Astrocyte of the spinal cord (primary cell): ENCODE measurements at regions not wholly inside any gene's neighbourhood (a gene's known extent, or its start where the extent isn't known, plus 50 kb on each side); places are given as distances from the start of the nearest gene placed in this dataset.

Experiments used
- DNase-seq: peaks from one replicate; pipeline ENCODE4 v3.0.0; 2011; ENCODE audit warnings: low read depth, low spot score
- H3K4me3 ChIP-seq: 2 replicates; pipeline ENCODE4 v1.5.1; 2011; ENCODE audit warnings: low read depth, mild to moderate bottlenecking, low read length, moderate library complexity
- in situ Hi-C: cut with HindIII; loops from 2 replicates; pipeline ENCODE4 v1.10.0; 2017; ENCODE audit warnings: low sequenced_read_pairs
- TF ChIP-seq, protein P1 (sequence below): IDR thresholded peaks from 2 replicates; pipeline ENCODE4 v1.5.1; 2012; ENCODE audit warnings: low read depth, mild to moderate bottlenecking, low read length, inconsistent platforms

DNA sequence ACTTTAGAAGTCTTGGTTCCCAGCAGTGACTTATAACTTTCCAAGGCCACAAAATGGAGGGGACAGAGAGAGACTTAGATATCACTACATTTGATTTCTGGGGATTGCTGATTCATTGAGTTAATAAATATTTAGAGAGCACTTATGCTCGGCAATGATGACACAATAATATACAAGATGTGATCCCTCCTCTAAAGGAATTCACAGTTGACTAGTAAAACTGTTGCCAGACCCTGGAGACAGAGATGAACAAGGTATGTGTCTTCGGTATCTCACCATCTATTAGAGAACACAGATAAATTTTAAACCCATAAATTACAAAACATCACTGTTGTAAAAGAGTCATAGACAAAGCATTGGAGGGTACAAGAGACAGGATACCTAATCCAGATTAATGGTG, 437.5 kb downstream of the FOXO1 start:
- no peak for DNase-seq
- H3K4me3 ChIP-seq = no peak overlapping the region
- TF ChIP-seq, protein P1, sequence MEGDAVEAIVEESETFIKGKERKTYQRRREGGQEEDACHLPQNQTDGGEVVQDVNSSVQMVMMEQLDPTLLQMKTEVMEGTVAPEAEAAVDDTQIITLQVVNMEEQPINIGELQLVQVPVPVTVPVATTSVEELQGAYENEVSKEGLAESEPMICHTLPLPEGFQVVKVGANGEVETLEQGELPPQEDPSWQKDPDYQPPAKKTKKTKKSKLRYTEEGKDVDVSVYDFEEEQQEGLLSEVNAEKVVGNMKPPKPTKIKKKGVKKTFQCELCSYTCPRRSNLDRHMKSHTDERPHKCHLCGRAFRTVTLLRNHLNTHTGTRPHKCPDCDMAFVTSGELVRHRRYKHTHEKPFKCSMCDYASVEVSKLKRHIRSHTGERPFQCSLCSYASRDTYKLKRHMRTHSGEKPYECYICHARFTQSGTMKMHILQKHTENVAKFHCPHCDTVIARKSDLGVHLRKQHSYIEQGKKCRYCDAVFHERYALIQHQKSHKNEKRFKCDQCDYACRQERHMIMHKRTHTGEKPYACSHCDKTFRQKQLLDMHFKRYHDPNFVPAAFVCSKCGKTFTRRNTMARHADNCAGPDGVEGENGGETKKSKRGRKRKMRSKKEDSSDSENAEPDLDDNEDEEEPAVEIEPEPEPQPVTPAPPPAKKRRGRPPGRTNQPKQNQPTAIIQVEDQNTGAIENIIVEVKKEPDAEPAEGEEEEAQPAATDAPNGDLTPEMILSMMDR = no peak
- in situ Hi-C loops = no loop called here

- DNase-seq = peak; percentile 32
- H3K4me3 ChIP-seq = no peak overlapping the region
- TF ChIP-seq, protein P1 = no peak
- in situ Hi-C loops = no loop called here
These were observed 435.6 kb downstream of the FOXO1 start for GRCh38 chr13:40230833-40231266.

GRCh38 chr13:40231311-40231710, 435.1 kb downstream of the FOXO1 start:
- DNase-seq = no peak
- TF ChIP-seq, protein P1 = no peak
- H3K4me3 ChIP-seq = no peak overlapping the region
- in situ Hi-C loops = no loop called here

- DNase-seq = no peak
- H3K4me3 ChIP-seq = no peak overlapping the region
- in situ Hi-C loops = no loop called here
- TF ChIP-seq, protein P1 = no peak
These were observed 434.7 kb downstream of the FOXO1 start for GRCh38 chr13:40231751-40232150.

- no peak overlapping the region for H3K4me3 ChIP-seq
- DNase-seq = no peak
- TF ChIP-seq, protein P1 = no peak
- in situ Hi-C loops = no loop called here
These were observed 434.0 kb downstream of the FOXO1 start for GRCh38 chr13:40232311-40233040.

- in situ Hi-C loops = no loop called here
- TF ChIP-seq, protein P1 = no peak
- DNase-seq = no peak
- H3K4me3 ChIP-seq = no peak overlapping the region
These were observed 432.7 kb downstream of the FOXO1 start for GRCh38 chr13:40233731-40234195.
